PFSK-1 (cell line): ENCODE measurements at regions not wholly inside any gene's neighbourhood (a gene's known extent, or its start where the extent isn't known, plus 50 kb on each side); places are given as distances from the start of the nearest gene placed in this dataset.

Experiments used
- FOXP2 ChIP-seq: optimal IDR thresholded peaks from 2 replicates; pipeline ENCODE3; 2011; ENCODE audit warnings: borderline replicate concordance, control low read depth, inconsistent platforms; ENCODE audit not compliant: insufficient read depth; ENCODE audit errors: extremely low read length, extremely low read depth
- POLR2AphosphoS5 ChIP-seq: IDR thresholded peaks from 2 replicates; pipeline ENCODE4 v1.6.1; 2012; ENCODE audit warnings: low read depth, mild to moderate bottlenecking, control low read depth, low read length, moderate library complexity
- SIN3A ChIP-seq: IDR thresholded peaks from 2 replicates; pipeline ENCODE4 v1.6.1; 2012; ENCODE audit warnings: mild to moderate bottlenecking, low read length, moderate library complexity, borderline replicate concordance; ENCODE audit not compliant: insufficient read depth
- TAF1 ChIP-seq: IDR thresholded peaks from 2 replicates; pipeline ENCODE4 v1.6.1; 2012; ENCODE audit warnings: low read length, control low read depth, borderline replicate concordance; ENCODE audit not compliant: insufficient read depth
- TF ChIP-seq, protein P1 (sequence below), 2 experiments: IDR thresholded peaks; 2 replicates each; pipeline versions ENCODE4 v1.6.1 to v1.8.0; 2011 to 2012; ENCODE audit warnings: low read depth in 2 of 2, low read length in 2 of 2, control low read depth in 1 of 2, inconsistent platforms in 1 of 2, mild to moderate bottlenecking in 1 of 2, moderate library complexity in 1 of 2; ENCODE audit not compliant: insufficient read depth in 1 of 2

DNA sequence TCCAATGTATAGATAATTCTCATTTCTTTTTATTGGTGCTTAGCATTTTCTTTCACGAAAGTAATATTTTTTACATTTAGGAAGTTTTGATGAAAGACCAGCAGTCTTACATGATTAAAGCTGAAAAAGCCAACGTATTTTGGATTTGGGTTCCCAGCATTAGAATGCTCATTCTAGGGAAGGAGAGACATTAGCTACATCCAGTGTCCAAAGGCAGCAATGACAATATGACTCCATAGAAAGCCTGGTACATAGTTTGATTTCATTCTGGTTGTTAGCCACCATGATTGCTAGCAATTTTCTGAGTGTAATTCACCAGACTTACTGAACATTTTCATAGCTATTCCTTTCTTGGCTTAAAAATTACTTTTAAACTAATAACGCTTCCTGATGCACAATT is 1397.5 kb downstream of the PCDH7 start:
- TF ChIP-seq FOXP2: no peak
- TF ChIP-seq POLR2AphosphoS5: no peak
- no peak for TF ChIP-seq SIN3A

DNA sequence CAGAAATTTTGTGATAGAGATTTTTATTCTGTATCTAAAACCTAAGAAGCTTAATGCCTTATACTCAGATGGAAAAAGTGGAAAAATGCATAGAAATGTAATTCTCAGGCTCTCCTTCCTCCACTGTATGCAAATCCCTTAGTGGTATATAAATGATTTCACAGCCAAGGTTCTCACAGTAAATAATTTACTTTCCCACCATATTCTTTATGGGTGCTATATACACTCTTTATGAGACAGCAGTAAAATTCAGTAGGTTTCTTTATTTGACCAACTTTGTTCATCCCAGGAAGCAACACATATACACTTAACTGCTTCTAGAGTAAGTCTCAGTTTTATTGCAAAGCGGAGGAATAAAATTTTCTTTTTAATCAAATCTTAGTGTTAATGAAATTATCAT is 1399.7 kb downstream of the PCDH7 start:
- TF ChIP-seq SIN3A: no peak
- TF ChIP-seq, protein P1, sequence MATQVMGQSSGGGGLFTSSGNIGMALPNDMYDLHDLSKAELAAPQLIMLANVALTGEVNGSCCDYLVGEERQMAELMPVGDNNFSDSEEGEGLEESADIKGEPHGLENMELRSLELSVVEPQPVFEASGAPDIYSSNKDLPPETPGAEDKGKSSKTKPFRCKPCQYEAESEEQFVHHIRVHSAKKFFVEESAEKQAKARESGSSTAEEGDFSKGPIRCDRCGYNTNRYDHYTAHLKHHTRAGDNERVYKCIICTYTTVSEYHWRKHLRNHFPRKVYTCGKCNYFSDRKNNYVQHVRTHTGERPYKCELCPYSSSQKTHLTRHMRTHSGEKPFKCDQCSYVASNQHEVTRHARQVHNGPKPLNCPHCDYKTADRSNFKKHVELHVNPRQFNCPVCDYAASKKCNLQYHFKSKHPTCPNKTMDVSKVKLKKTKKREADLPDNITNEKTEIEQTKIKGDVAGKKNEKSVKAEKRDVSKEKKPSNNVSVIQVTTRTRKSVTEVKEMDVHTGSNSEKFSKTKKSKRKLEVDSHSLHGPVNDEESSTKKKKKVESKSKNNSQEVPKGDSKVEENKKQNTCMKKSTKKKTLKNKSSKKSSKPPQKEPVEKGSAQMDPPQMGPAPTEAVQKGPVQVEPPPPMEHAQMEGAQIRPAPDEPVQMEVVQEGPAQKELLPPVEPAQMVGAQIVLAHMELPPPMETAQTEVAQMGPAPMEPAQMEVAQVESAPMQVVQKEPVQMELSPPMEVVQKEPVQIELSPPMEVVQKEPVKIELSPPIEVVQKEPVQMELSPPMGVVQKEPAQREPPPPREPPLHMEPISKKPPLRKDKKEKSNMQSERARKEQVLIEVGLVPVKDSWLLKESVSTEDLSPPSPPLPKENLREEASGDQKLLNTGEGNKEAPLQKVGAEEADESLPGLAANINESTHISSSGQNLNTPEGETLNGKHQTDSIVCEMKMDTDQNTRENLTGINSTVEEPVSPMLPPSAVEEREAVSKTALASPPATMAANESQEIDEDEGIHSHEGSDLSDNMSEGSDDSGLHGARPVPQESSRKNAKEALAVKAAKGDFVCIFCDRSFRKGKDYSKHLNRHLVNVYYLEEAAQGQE (IDR thresholded peaks at IDR 0.05; ENCODE audit: insufficient read depth in 1 of 2, low read depth in 2 of 2, low read length in 2 of 2): no peak
- TF ChIP-seq POLR2AphosphoS5: no peak
- no peak for TF ChIP-seq TAF1
- no peak for TF ChIP-seq FOXP2

DNA sequence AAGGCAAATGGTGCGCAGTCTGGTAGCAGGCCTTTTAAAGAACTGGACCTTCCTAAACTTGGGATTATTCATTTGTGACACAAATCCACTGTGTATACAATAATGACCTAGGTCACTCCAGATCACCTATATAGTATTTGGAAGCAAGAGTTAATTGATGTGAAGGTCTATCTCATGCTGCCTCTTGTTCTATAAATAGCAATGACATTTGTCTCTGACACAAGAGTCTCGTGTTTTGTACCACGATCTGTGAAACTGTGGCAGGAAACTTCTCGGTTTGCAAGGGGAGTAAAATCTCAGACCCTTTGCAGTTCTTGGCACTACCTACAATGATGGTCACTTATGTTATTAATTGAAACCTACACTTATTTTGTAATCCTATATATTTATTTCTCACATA is 1408.4 kb downstream of the PCDH7 start:
- TF ChIP-seq SIN3A (no peak), POLR2AphosphoS5 (no peak), TAF1 (no peak), FOXP2 (no peak)
- TF ChIP-seq, protein P1 (IDR thresholded peaks at IDR 0.05; ENCODE audit: insufficient read depth in 1 of 2, low read depth in 2 of 2, low read length in 2 of 2): no peak

DNA sequence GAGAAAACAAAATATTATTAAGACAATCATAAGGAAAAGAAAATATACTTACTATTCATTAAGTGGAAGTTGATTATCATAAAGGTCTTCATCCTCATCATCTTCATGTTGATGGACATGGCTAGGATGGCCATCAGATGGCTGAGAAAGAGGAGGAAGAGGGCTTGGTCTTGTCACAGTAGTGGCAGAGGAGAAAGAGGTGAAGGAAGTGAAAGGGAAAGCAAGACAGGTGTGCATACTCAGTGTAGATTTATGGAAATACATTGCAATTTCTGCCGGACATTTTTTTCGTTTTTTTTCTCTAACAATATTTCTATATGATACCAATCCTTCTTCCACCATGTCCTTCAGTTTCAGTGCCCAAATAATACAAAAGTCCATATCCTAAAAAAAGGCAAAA is 1409.8 kb downstream of the PCDH7 start:
- TF ChIP-seq TAF1 (no peak), POLR2AphosphoS5 (no peak), FOXP2 (no peak), SIN3A (no peak)
- TF ChIP-seq, protein P1 (IDR thresholded peaks at IDR 0.05; ENCODE audit: insufficient read depth in 1 of 2, low read depth in 2 of 2, low read length in 2 of 2): no peak

DNA sequence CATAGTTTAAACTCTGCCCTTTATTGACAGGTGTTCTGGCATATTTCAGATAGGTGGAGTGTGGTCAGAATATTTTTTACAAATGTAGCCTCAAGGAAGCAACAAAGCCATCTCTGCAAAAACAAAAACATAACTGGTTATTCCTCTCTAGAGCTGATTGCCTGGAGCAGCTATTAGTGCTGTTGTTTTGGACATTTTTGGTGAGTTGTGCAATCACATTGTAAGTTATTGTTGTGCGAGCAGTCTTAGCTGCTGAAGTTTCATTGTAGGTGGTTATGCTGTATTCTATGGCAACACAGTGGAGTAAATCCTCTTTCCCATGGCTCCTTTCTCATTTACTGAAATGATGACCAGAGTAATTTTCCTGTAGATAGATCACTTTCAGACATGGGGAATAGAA is 1413.0 kb downstream of the PCDH7 start:
- no peak for TF ChIP-seq SIN3A
- no peak for TF ChIP-seq FOXP2

DNA sequence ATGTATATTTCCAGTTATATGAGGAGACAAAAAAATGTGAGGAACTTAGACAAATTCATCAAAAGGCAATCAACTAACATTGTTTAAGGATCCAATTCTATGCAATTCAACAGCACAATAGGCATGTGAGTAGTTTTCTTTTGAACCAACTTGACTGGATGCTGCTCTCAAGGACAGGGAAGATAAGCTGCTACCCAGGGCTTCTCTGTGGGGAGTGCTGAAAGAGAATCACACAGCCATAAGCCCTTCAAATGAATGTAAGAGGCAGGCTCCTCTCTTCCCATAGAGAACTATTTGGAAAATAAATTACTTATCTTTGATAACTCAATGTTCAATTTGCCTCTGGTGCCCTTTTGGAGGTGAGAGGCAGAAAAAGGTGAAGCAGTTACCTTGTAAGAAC is 1413.6 kb downstream of the PCDH7 start:
- no peak for TF ChIP-seq SIN3A
- TF ChIP-seq, protein P1 (IDR thresholded peaks at IDR 0.05; ENCODE audit: insufficient read depth in 1 of 2, low read depth in 2 of 2, low read length in 2 of 2): no peak
- TF ChIP-seq POLR2AphosphoS5: no peak
- TF ChIP-seq TAF1: no peak
- no peak for TF ChIP-seq FOXP2
